Pancreas (tissue), 10 donors: ENCODE measurements at regions not wholly inside any gene's neighbourhood (a gene's known extent, or its start where the extent isn't known, plus 50 kb on each side); places are given as distances from the start of the nearest gene placed in this dataset.

Source experiments
- ATAC-seq, 4 donors: fragments of 200-7000 bp; cut with Tn5 transposase; one replicate each; pipeline versions ENCODE4 v1.8.0 to v1.9.1; 2020; ENCODE audit warnings: mild to moderate bottlenecking in 4 of 4, moderate library complexity in 4 of 4
- DNase-seq, 6 donors: peaks; one replicate each; pipeline ENCODE4 v3.0.0-alpha.2; 2020
- FAIRE-seq: peaks from 2 replicates; lab custom pipeline; 2012; peaks lifted over from hg19 to GRCh38; lab: Jason Lieb, UNC
- H3K27ac ChIP-seq, 4 donors: fragments of 200-600 bp; sonication (generic); 1 replicate in 3 of 4; 2 replicates in 1 of 4; pipeline versions ENCODE4 v1.5.0 to v1.8.0; 2020
- H3K27me3 ChIP-seq, 4 donors: fragments of 200-600 bp; one replicate each; pipeline ENCODE4 v1.8.0; 2021
- H3K36me3 ChIP-seq, 3 donors: fragments of 200-600 bp; sonication (generic) in 1 of 3; one replicate each; pipeline versions ENCODE4 v1.5.0 to v1.8.0; 2020 to 2021
- H3K4me1 ChIP-seq, 3 donors: fragments of 200-600 bp; one replicate each; pipeline ENCODE4 v1.8.0; 2021
- H3K4me3 ChIP-seq, 4 donors: fragments of 200-600 bp; sonication (generic) in 2 of 4; one replicate each; pipeline versions ENCODE4 v1.5.0 to v1.8.0; 2020 to 2021
- H3K9me3 ChIP-seq, 4 donors: fragments of 200-600 bp; one replicate each; pipeline ENCODE4 v1.8.0; 2021
- CTCF ChIP-seq, 4 donors: fragments of 200-600 bp; sonication (generic) in 3 of 4; IDR thresholded peaks; one replicate each; pipeline versions ENCODE4 v1.5.0 to v1.8.0; 2021; ENCODE audit warnings: antibody characterized with exemption in 4 of 4
- WGBS, 2 donors: extraction: QIAGEN DNeasy Blood & Tissue Kit; methylation state at CpG; one replicate each; pipeline ENCODE4 v1.1.7; 2013; 5-methylcytosine and 5-hydroxymethylcytosine counted together
- intact Hi-C, 3 donors: fragments of 100-400 bp; cut with DNase I; formaldehyde crosslinking; loops; one replicate each; pipeline versions ENCODE4 v1.11.1 to v1.14.2; 2022
- donor health status: healthy with polysubstance abuse.
- donor health status: DM: no; HTN: no; CAD: no; lungs with moderate emphysema.
- donor health status: DM: no; HTN: no; CAD: no.
- donor health status: control.
- donor health status: control.
- donor health status: Bipolar disorder and iron deficiency.
- donor health status: DM: yes; HTN: yes; CAD: no.
- donor health status: DM: no; HTN: no; CAD: no.
- donor health status: DM: no; HTN: no; CAD: no.
- donor health status: DM: yes; HTN: yes; CAD: no.

GRCh38 chr3:191958980-191959671 lies 498.2 kb downstream of the PYDC2 start:
- Histone ChIP-seq H3K9me3 (peaks cover 0 to 3% (median 0%) of the 10 kb centered on the region in 4 donors), H3K4me1 (no peaks in the 10 kb centered on the region), H3K27me3 (no peaks in the 10 kb centered on the region), H3K27ac (no peak overlapping the region), H3K36me3 (no peaks in the 10 kb centered on the region), H3K4me3 (no peak overlapping the region)
- DNase-seq (no peak), FAIRE-seq (no peak), ATAC-seq (no peak)
- WGBS, 2 donors: 26 to 40% methylated on average over 3 of the region's 3 CpGs
- intact Hi-C loops: no loop called here
- no peak for TF ChIP-seq CTCF (IDR thresholded peaks at IDR 0.05)

- intact Hi-C loops: no loop called here
- H3K27ac ChIP-seq: no peak overlapping the region
- no peak for ATAC-seq
These were observed 499.0 kb downstream of the PYDC2 start for GRCh38 chr3:191959876-191960413.

GRCh38 chr3:191961022-191961421 lies 500.1 kb downstream of the PYDC2 start:
- WGBS, 2 donors: 23 to 29% methylated on average over 5 of the region's 5 CpGs
- intact Hi-C loops: no loop called here
- Histone ChIP-seq H3K27me3 (no peaks in the 10 kb centered on the region), H3K4me3 (no peak overlapping the region), H3K9me3 (peaks cover 0 to 3% (median 0%) of the 10 kb centered on the region in 4 donors), H3K36me3 (no peaks in the 10 kb centered on the region), H3K27ac (no peak overlapping the region), H3K4me1 (no peaks in the 10 kb centered on the region)
- FAIRE-seq: no peak
- TF ChIP-seq CTCF (IDR thresholded peaks at IDR 0.05): no peak
- no peak for ATAC-seq
- DNase-seq: no peak

More at GRCh38 chr3:191959876-191960413, 499.0 kb downstream of the PYDC2 start:
- Histone ChIP-seq H3K36me3 (no peaks in the 10 kb centered on the region), H3K4me3 (no peak overlapping the region), H3K27me3 (no peaks in the 10 kb centered on the region), H3K4me1 (no peaks in the 10 kb centered on the region), H3K9me3 (peaks cover 0 to 3% (median 0%) of the 10 kb centered on the region in 4 donors)
- FAIRE-seq: no peak
- 23 to 32% methylated on average over 4 of the region's 4 CpGs for WGBS, 2 donors
- no peak for DNase-seq
- no peak for TF ChIP-seq CTCF (IDR thresholded peaks at IDR 0.05)

- no peak overlapping the region for H3K4me3 ChIP-seq
- no peaks in the 10 kb centered on the region for H3K27me3 ChIP-seq
- H3K9me3 ChIP-seq: peaks cover 0 to 3% (median 0%) of the 10 kb centered on the region in 4 donors
- no peak overlapping the region for H3K27ac ChIP-seq
- no peaks in the 10 kb centered on the region for H3K4me1 ChIP-seq
- FAIRE-seq: no peak
- no peaks in the 10 kb centered on the region for H3K36me3 ChIP-seq
- TF ChIP-seq CTCF (IDR thresholded peaks at IDR 0.05): no peak
- no peak for DNase-seq
- intact Hi-C loops: no loop called here
- ATAC-seq: no peak
These were observed 500.6 kb downstream of the PYDC2 start for GRCh38 chr3:191961529-191961928.

GRCh38 chr3:191962324-191962723 lies 501.4 kb downstream of the PYDC2 start:
- Histone ChIP-seq H3K9me3 (peaks cover 0 to 3% (median 0%) of the 10 kb centered on the region in 4 donors), H3K4me1 (no peaks in the 10 kb centered on the region), H3K27ac (no peak overlapping the region), H3K4me3 (no peak overlapping the region), H3K36me3 (no peaks in the 10 kb centered on the region), H3K27me3 (no peaks in the 10 kb centered on the region)
- TF ChIP-seq CTCF (IDR thresholded peaks at IDR 0.05): no peak
- WGBS, 2 donors: 22% methylated on average over 1 of the region's 1 CpG
- FAIRE-seq (no peak), DNase-seq (no peak), ATAC-seq (no peak)
- intact Hi-C loops: no loop called here
